A549 (cell line): ENCODE measurements at regions not wholly inside any gene's neighbourhood (a gene's known extent, or its start where the extent isn't known, plus 50 kb on each side); places are given as distances from the start of the nearest gene placed in this dataset.

Experiments used
- ATAC-seq, 2 experiments: fragments of 200-7000 bp in 1 of 2; fragments of >200 bp in 1 of 2; cut with Nextera tagmentation in 1 of 2; cut with Tn5 transposase in 1 of 2; 3 replicates each; pipeline versions ENCODE4 v1.8.0 to v1.9.1; 2018 to 2020; ENCODE audit warnings: mild to moderate bottlenecking in 1 of 2, moderate library complexity in 1 of 2
- CTCF ChIA-PET: fragments of 300-600 bp; sonication (Branson Sonifier 250); formaldehyde crosslinking; extraction: SDS; loops from one replicate; lab custom pipeline; 2021; ENCODE audit warnings: antibody characterized with exemption, inconsistent platforms; lab: Yijun Ruan, JAX
- POLR2A ChIA-PET: fragments of 350-600 bp; formaldehyde crosslinking; extraction: SDS; loops from one replicate; lab custom pipeline; 2021; ENCODE audit warnings: antibody characterized with exemption, inconsistent platforms; lab: Yijun Ruan, JAX
- DNase-seq, 2 experiments: peaks; one replicate each; pipeline versions ENCODE4 v3.0.0 to v3.0.0-alpha.2; 2011 to 2016; ENCODE audit warnings: low read depth in 1 of 2, low spot score in 1 of 2
- FAIRE-seq: peaks from 2 replicates; lab custom pipeline; 2011; peaks lifted over from hg19 to GRCh38; lab: Jason Lieb, UNC
- H3K27ac ChIP-seq, 2 experiments: fragments of >200 bp; sonication (Bioruptor Twin); formaldehyde crosslinking; 3 replicates each; pipeline ENCODE4 v1.5.1; 2016 to 2017
- H3K4me1 ChIP-seq: fragments of >200 bp; sonication (Bioruptor Twin); formaldehyde crosslinking; 3 replicates; pipeline ENCODE4 v1.6.1; 2016
- H3K4me2 ChIP-seq: fragments of >200 bp; sonication (Bioruptor Twin); formaldehyde crosslinking; 3 replicates; pipeline ENCODE4 v1.6.1; 2016
- H3K4me3 ChIP-seq: fragments of >200 bp; sonication (Bioruptor Twin); formaldehyde crosslinking; 3 replicates; pipeline ENCODE4 v1.5.1; 2016
- H3K9me3 ChIP-seq: fragments of >200 bp; sonication (Bioruptor Twin); formaldehyde crosslinking; 3 replicates; pipeline ENCODE4 v1.6.1; 2016
- ATOH8 ChIP-seq: fragments of 250-450 bp; sonication (Bioruptor Pico); IDR thresholded peaks from 2 replicates; pipeline ENCODE4 v1.5.0; 2020; ENCODE audit warnings: low read depth, mild to moderate bottlenecking, moderate library complexity
- CBX8 ChIP-seq: fragments of 200-600 bp; sonication (generic); IDR thresholded peaks from 2 replicates; pipeline ENCODE4 v1.6.1; 2016
- CEBPB ChIP-seq, 2 experiments: fragments of >200 bp in 1 of 2; sonication (Bioruptor Twin) in 1 of 2; formaldehyde crosslinking in 1 of 2; IDR thresholded peaks; 2 replicates each; pipeline ENCODE4 v1.6.1; 2012 to 2016
- EHF ChIP-seq: fragments of 250-450 bp; sonication (Bioruptor Pico); IDR thresholded peaks from 2 replicates; pipeline ENCODE4 v1.5.0; 2020; ENCODE audit warnings: mild to moderate bottlenecking
- ELK1 ChIP-seq: fragments of 150-350 bp; IDR thresholded peaks from 2 replicates; pipeline ENCODE4 v1.6.1; 2014; ENCODE audit warnings: low read depth, mild to moderate bottlenecking, low read length
- EP300 ChIP-seq, 2 experiments: fragments of >200 bp; sonication (Bioruptor Twin); formaldehyde crosslinking; IDR thresholded peaks; 2 replicates in 1 of 2; 3 replicates in 1 of 2; pipeline ENCODE4 v1.6.1; 2016 to 2017
- ESRRA ChIP-seq: fragments of 150-350 bp; IDR thresholded peaks from 2 replicates; pipeline ENCODE4 v1.6.1; 2014; ENCODE audit warnings: mild to moderate bottlenecking, low read length, borderline replicate concordance
- HDAC2 ChIP-seq: fragments of 200-600 bp; sonication (generic); IDR thresholded peaks from 2 replicates; pipeline ENCODE4 v1.6.1; 2016
- HMGXB4 ChIP-seq: fragments of 250-450 bp; sonication (Bioruptor Pico); IDR thresholded peaks from 2 replicates; pipeline ENCODE4 v1.5.0; 2021; ENCODE audit warnings: mild to moderate bottlenecking, moderate library complexity, borderline replicate concordance
- HOXB5 ChIP-seq: fragments of 250-450 bp; sonication (Bioruptor Pico); IDR thresholded peaks from 2 replicates; pipeline ENCODE4 v1.5.0; 2020; ENCODE audit warnings: mild to moderate bottlenecking, moderate library complexity
- JUNB ChIP-seq: fragments of >200 bp; sonication (Bioruptor Twin); formaldehyde crosslinking; IDR thresholded peaks from 2 replicates; pipeline ENCODE4 v1.6.1; 2016
- KDM5A ChIP-seq: fragments of 200-600 bp; sonication (generic); IDR thresholded peaks from 2 replicates; pipeline ENCODE4 v1.6.1; 2016; ENCODE audit warnings: antibody characterized with exemption, mild to moderate bottlenecking
- MAFK ChIP-seq: fragments of 450-650 bp; IDR thresholded peaks from 2 replicates; pipeline ENCODE4 v1.6.1; 2014; ENCODE audit not compliant: partially characterized antibody
- MAX ChIP-seq: IDR thresholded peaks from 2 replicates; pipeline ENCODE4 v1.6.1; 2012
- MYC ChIP-seq: IDR thresholded peaks from 2 replicates; pipeline ENCODE4 v1.6.1; 2012; ENCODE audit warnings: mild to moderate bottlenecking, inconsistent platforms, low read length, improper control_type of control experiment, borderline replicate concordance
- NPAS2 ChIP-seq: fragments of 250-450 bp; sonication (Bioruptor Pico); IDR thresholded peaks from 2 replicates; pipeline ENCODE4 v1.8.0; 2022; ENCODE audit warnings: mild to moderate bottlenecking, moderate library complexity, borderline replicate concordance
- PBX3 ChIP-seq: IDR thresholded peaks from 2 replicates; pipeline ENCODE4 v1.6.1; 2012
- RARB ChIP-seq: fragments of 250-450 bp; sonication (Bioruptor Pico); IDR thresholded peaks from 2 replicates; pipeline ENCODE4 v1.8.0; 2021; ENCODE audit warnings: mild to moderate bottlenecking, moderate library complexity
- REST ChIP-seq: fragments of 200-600 bp; sonication (generic); IDR thresholded peaks from 2 replicates; pipeline ENCODE4 v1.6.1; 2016; ENCODE audit warnings: antibody characterized with exemption, mild to moderate bottlenecking, moderate library complexity
- RFX5 ChIP-seq: fragments of 450-650 bp; IDR thresholded peaks from 2 replicates; pipeline ENCODE4 v1.7.1; 2014; ENCODE audit warnings: antibody characterized with exemption, mild to moderate bottlenecking, moderate library complexity
- RNF2 ChIP-seq: fragments of 200-600 bp; sonication (generic); IDR thresholded peaks from 2 replicates; pipeline ENCODE4 v1.6.1; 2016; ENCODE audit warnings: low read depth, mild to moderate bottlenecking, antibody characterized with exemption, moderate library complexity, borderline replicate concordance
- TP53 ChIP-seq: fragments of 250-450 bp; sonication (Bioruptor Pico); IDR thresholded peaks from 2 replicates; pipeline ENCODE4 v1.5.0; 2021; ENCODE audit warnings: mild to moderate bottlenecking, moderate library complexity
- ZC3H11A ChIP-seq: fragments of 450-650 bp; IDR thresholded peaks from 2 replicates; pipeline ENCODE4 v1.6.1; 2014; ENCODE audit warnings: antibody characterized with exemption, mild to moderate bottlenecking
- ZSCAN20 ChIP-seq: fragments of 250-450 bp; sonication (Bioruptor Pico); IDR thresholded peaks from 2 replicates; pipeline ENCODE4 v1.8.0; 2022; ENCODE audit warnings: mild to moderate bottlenecking, moderate library complexity
- WGBS: methylation state at CpG from one replicate; pipeline ENCODE4 v1.1.6; 2017; ENCODE audit errors: missing lambda C conversion rate; 5-methylcytosine and 5-hydroxymethylcytosine counted together

GRCh38 chr2:217271813-217272212 lies 411.9 kb upstream of the TNP1 start (continued):
- TF ChIP-seq RARB (CRISPR knock-in tag): no peak
- TF ChIP-seq RFX5: no peak
- no peak for TF ChIP-seq HMGXB4

- Histone ChIP-seq H3K4me2 (no peak overlapping the region), H3K4me1 (no peaks in the 10 kb centered on the region), H3K4me3 (no peak overlapping the region), H3K27ac (no peak overlapping the region), H3K9me3 (peaks cover 21% of the 10 kb centered on the region)
- 100% methylated on average over 1 of the region's 1 CpG for WGBS
- DNase-seq (no peak), FAIRE-seq (no peak), ATAC-seq (no peak)
- ChIA-PET POLR2A (no interaction called here), CTCF (no interaction called here)
- TF ChIP-seq REST (no peak), ZC3H11A (no peak), NPAS2 (no peak), HMGXB4 (no peak), RFX5 (no peak), ZSCAN20 (no peak), MAFK (no peak), HDAC2 (no peak), RARB (CRISPR knock-in tag) (no peak), RNF2 (no peak), HOXB5 (CRISPR knock-in tag) (no peak), EP300 (IDR thresholded peaks at IDR 0.05) (no peak), ESRRA (no peak)
These were observed 410.7 kb upstream of the TNP1 start for GRCh38 chr2:217270485-217271121.

GRCh38 chr2:217269701-217270484 lies 410.0 kb upstream of the TNP1 start:
- Histone ChIP-seq H3K4me2 (no peak overlapping the region), H3K9me3 (peaks cover 21% of the 10 kb centered on the region)
- ATAC-seq (no peak), FAIRE-seq (no peak)
- CTCF ChIA-PET: no interaction called here
- 55% methylated on average over 8 of the region's 8 CpGs for WGBS
- no peak for TF ChIP-seq KDM5A
- TF ChIP-seq ELK1: no peak
- TF ChIP-seq EHF (CRISPR knock-in tag): no peak
- TF ChIP-seq CBX8: no peak
- TF ChIP-seq HOXB5 (CRISPR knock-in tag): no peak
- TF ChIP-seq ATOH8 (CRISPR knock-in tag): no peak
- no peak for TF ChIP-seq PBX3
- no peak for TF ChIP-seq CEBPB (IDR thresholded peaks at IDR 0.05)
- TF ChIP-seq JUNB: no peak
- no peak for TF ChIP-seq TP53 (CRISPR knock-in tag)
- no peak for TF ChIP-seq ESRRA
- TF ChIP-seq MAX: no peak
- no peak for TF ChIP-seq MYC
- TF ChIP-seq, all 56 proteins: peak for 0
- POLR2A ChIA-PET: no interaction called here
- H3K4me1 ChIP-seq: no peaks in the 10 kb centered on the region
- H3K27ac ChIP-seq: no peak overlapping the region
- DNase-seq: no peak
- H3K4me3 ChIP-seq: no peak overlapping the region
